Activated CD4-positive, alpha-beta T cell treated with anti-CD3 and anti-CD28 coated beads, Interleukin-2, Interleukin-6, amounts not matched to agents 100 ng/mL and 50 ng/mL, durations not matched to agents 16 hours and 8 hours (primary cell): ENCODE measurements at regions not wholly inside any gene's neighbourhood (a gene's known extent, or its start where the extent isn't known, plus 50 kb on each side); places are given as distances from the start of the nearest gene placed in this dataset.
"Not testable (repeated sequence)": the region's sequence is repeated elsewhere in the genome, so short reads cannot be mapped to it uniquely, and the experiment has no call there.

Source experiments
- DNase-seq: peaks from one replicate; pipeline ENCODE4 v3.0.0-alpha.2; 2020

GRCh38 chr3:102356506-102356905 is 78.3 kb upstream of the ZPLD1 start:
- DNase-seq: no peak

- DNase-seq: not testable (repeated sequence)
Observed at GRCh38 chr3:102357313-102357712, 77.5 kb upstream of the ZPLD1 start.

DNA sequence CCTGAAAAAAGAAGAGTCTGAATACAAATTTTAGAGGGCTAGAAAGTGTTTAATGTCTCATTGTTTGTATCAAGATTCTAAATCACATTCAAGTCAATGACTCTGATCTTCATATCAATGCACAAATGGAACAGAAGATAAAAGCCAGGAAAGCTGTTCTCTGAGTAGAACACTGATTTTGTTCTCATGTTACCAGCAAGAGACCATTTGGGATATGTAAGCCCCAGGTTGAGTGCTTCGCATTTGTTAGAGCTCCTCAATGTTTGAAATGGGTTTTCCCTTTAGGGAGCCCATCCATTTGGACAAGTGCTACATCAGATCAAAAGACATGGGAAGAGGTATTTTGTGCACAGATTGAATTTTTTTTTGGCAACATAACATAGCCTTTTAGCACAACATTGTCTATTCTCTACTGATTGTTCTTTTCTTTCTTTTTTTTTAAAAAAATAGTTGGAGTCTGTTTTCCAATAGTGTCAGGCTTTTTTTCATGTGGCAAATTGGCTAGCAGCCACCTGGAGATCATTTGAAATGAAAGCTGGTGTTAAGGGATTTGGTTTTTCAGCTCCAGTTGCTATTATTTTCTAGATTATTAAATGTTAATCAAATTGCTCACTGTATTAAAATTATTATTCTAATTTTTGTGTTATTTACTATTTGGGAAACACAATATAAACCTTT is 74.5 kb upstream of the ZPLD1 start:
- no peak for DNase-seq

GRCh38 chr3:102361101-102361500 is 73.7 kb upstream of the ZPLD1 start:
- no peak for DNase-seq

DNA sequence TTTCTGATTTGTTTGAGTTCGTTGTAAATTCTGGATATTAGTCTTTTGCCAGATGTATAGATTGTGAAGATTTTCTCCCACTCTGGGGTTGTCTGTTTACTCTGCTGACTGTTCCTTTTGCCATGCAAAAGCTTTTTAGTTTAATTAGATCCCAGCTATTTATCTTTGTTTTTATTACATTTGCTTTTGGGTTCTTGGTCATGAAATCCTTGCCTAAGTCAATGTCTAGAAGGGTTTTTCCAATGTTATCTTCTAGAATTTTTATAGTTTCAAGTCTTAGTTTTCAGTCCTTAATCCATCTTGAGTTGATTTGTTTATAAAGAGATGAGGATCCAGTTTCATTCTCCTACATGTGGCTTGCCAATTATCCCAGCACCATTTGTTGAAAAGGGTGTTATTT is 68.7 kb upstream of the ZPLD1 start:
- not testable (repeated sequence) for DNase-seq

GRCh38 chr3:102374863-102375634 is 59.8 kb upstream of the ZPLD1 start:
- DNase-seq: no peak

DNA sequence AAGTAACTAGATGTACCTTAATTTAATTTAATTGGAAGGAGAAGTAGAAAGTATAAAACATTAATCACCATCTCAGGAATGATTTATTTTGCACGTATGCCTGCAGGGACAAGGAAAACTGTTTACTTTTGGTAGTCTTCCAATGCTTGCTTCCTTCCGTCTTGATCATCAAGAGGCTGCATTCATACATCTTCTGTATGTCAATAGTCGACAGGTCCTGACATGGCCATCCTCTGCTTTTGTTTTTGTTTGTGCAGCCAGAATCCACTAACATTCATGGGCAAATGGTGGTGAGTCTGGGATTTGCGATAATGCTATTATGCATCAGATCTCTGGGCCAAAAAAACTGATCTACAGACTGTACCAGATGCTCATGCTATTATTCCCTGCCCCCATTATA is 56.6 kb upstream of the ZPLD1 start:
- no peak for DNase-seq

- not testable (repeated sequence) for DNase-seq
Observed at GRCh38 chr3:102382201-102382600, 52.6 kb upstream of the ZPLD1 start.
